ENCODE measurements at regions not wholly inside any gene's neighbourhood (a gene's known extent, or its start where the extent isn't known, plus 50 kb on each side); places are given as distances from the start of the nearest gene placed in this dataset.

GRCh38 chr7:38057829-38058228 lies 120.2 kb upstream of the STARD3NL start:
- TF ChIP-seq CTCF (IDR thresholded peaks at IDR 0.05) (no peak), POLR2A (IDR thresholded peaks at IDR 0.05; ENCODE audit: low read depth) (no peak), EP300 (IDR thresholded peaks at IDR 0.05) (no peak)

Data from esophagus muscularis mucosa (tissue), 4 donors.